Gastrocnemius medialis (tissue), 4 donors: ENCODE measurements at regions not wholly inside any gene's neighbourhood (a gene's known extent, or its start where the extent isn't known, plus 50 kb on each side); places are given as distances from the start of the nearest gene placed in this dataset.

Experiments used
- ATAC-seq, 2 donors: fragments of 150-250 bp; one replicate each; pipeline ENCODE4 v1.9.1; 2016
- DNase-seq, 2 donors: peaks; one replicate each; pipeline ENCODE4 v3.0.0-alpha.2; 2019
- H3K27ac ChIP-seq, 4 donors: fragments of 200-600 bp; sonication (generic); 1 replicate in 1 of 4; 2 replicates in 3 of 4; pipeline ENCODE4 v1.5.1; 2016 to 2018; ENCODE audit warnings: mild to moderate bottlenecking in 2 of 4, moderate library complexity in 1 of 4
- H3K27me3 ChIP-seq, 3 donors: fragments of 200-600 bp; sonication (generic) in 2 of 3; 1 replicate in 1 of 3; 2 replicates in 2 of 3; pipeline versions ENCODE4 v1.5.1 to v1.6.0; 2016 to 2019; ENCODE audit warnings: mild to moderate bottlenecking in 1 of 3, moderate library complexity in 1 of 3
- H3K36me3 ChIP-seq, 2 donors: fragments of 200-600 bp; sonication (generic) in 1 of 2; one replicate each; pipeline ENCODE4 v1.5.1; 2017 to 2018
- H3K4me1 ChIP-seq, 2 donors: fragments of 200-600 bp; sonication (generic) in 1 of 2; one replicate each; pipeline ENCODE4 v1.5.1; 2016 to 2017; ENCODE audit warnings: mild to moderate bottlenecking in 2 of 2
- H3K4me3 ChIP-seq, 4 donors: fragments of 200-600 bp; sonication (generic) in 3 of 4; 1 replicate in 1 of 4; 2 replicates in 3 of 4; pipeline ENCODE4 v1.5.1; 2016 to 2019; ENCODE audit warnings: mild to moderate bottlenecking in 2 of 4
- H3K9me3 ChIP-seq, 3 donors: fragments of 200-600 bp; sonication (generic) in 2 of 3; 1 replicate in 1 of 3; 2 replicates in 2 of 3; pipeline ENCODE4 v1.5.1; 2016 to 2019
- CTCF ChIP-seq, 5 experiments: fragments of 450-650 bp in 3 of 5; fragments of 200-600 bp in 2 of 5; sonication (generic) in 2 of 5; IDR thresholded peaks in 4 of 5; conservative IDR thresholded peaks in 1 of 5; 1 replicate in 4 of 5; 2 replicates in 1 of 5; pipeline ENCODE4 v1.5.1; 2016 to 2019; ENCODE audit warnings: antibody characterized with exemption in 5 of 5, mild to moderate bottlenecking in 3 of 5, moderate library complexity in 3 of 5
- POLR2A ChIP-seq, 2 donors: fragments of 450-650 bp; IDR thresholded peaks; one replicate each; pipeline ENCODE4 v1.6.1; 2017; ENCODE audit warnings: antibody characterized with exemption in 2 of 2, mild to moderate bottlenecking in 2 of 2, moderate library complexity in 2 of 2
- in situ Hi-C, 4 donors: fragments of 200-750 bp; cut with MboI; loops; one replicate each; pipeline versions ENCODE4 v1.15.0 to v1.8.0; 2017; ENCODE audit warnings: low sequenced_read_pairs in 4 of 4
- intact Hi-C: fragments of 100-400 bp; cut with DNase I; formaldehyde crosslinking; loops from one replicate; pipeline ENCODE4 v1.15.1; 2023; ENCODE audit warnings: low total_unique reads

GRCh38 chr10:111515706-111516105 lies 438.9 kb downstream of the ADRA2A start:
- TF ChIP-seq CTCF (IDR thresholded peaks at IDR 0.05 in 4 of 5, conservative IDR thresholded peaks at IDR 0.05 in 1 of 5) (no peak), POLR2A (IDR thresholded peaks at IDR 0.05) (no peak)
- H3K4me1 ChIP-seq = no peaks in the 10 kb centered on the region
- no peaks in the 10 kb centered on the region for H3K9me3 ChIP-seq
- in situ Hi-C loops (no loop called here), intact Hi-C loops (no loop called here)
- no peak overlapping the region for H3K27ac ChIP-seq
- no peak for ATAC-seq
- no peak overlapping the region for H3K4me3 ChIP-seq
- H3K27me3 ChIP-seq = no peaks in the 10 kb centered on the region
- no peak for DNase-seq
- H3K36me3 ChIP-seq = no peaks in the 10 kb centered on the region

- intact Hi-C loops = no loop called here
- no peak overlapping the region for H3K4me3 ChIP-seq
- no peaks in the 10 kb centered on the region for H3K36me3 ChIP-seq
- in situ Hi-C loops = no loop called here
- TF ChIP-seq POLR2A (IDR thresholded peaks at IDR 0.05) = no peak
- H3K27ac ChIP-seq = no peak overlapping the region
- ATAC-seq (no peak), DNase-seq (no peak)
- H3K4me1 ChIP-seq = no peaks in the 10 kb centered on the region
- no peaks in the 10 kb centered on the region for H3K9me3 ChIP-seq
- no peaks in the 10 kb centered on the region for H3K27me3 ChIP-seq
Measured at GRCh38 chr10:111516144-111516543, 439.3 kb downstream of the ADRA2A start.

GRCh38 chr10:111522141-111522540 lies 445.3 kb downstream of the ADRA2A start:
- intact Hi-C loops (no loop called here), in situ Hi-C loops (no loop called here)
- H3K27me3 ChIP-seq = no peaks in the 10 kb centered on the region
- DNase-seq (no peak), ATAC-seq (no peak)
- no peak overlapping the region for H3K4me3 ChIP-seq
- H3K27ac ChIP-seq = no peak overlapping the region
- no peaks in the 10 kb centered on the region for H3K4me1 ChIP-seq
- TF ChIP-seq POLR2A (IDR thresholded peaks at IDR 0.05) (no peak), CTCF (IDR thresholded peaks at IDR 0.05 in 4 of 5, conservative IDR thresholded peaks at IDR 0.05 in 1 of 5) (no peak)
- no peaks in the 10 kb centered on the region for H3K9me3 ChIP-seq
- H3K36me3 ChIP-seq = no peaks in the 10 kb centered on the region

- no peaks in the 10 kb centered on the region for H3K9me3 ChIP-seq
- no peak for TF ChIP-seq CTCF (IDR thresholded peaks at IDR 0.05 in 4 of 5, conservative IDR thresholded peaks at IDR 0.05 in 1 of 5)
- no peak for TF ChIP-seq POLR2A (IDR thresholded peaks at IDR 0.05)
- no peaks in the 10 kb centered on the region for H3K4me1 ChIP-seq
- intact Hi-C loops = no loop called here
- in situ Hi-C loops = no loop called here
- no peaks in the 10 kb centered on the region for H3K27me3 ChIP-seq
- H3K36me3 ChIP-seq = no peaks in the 10 kb centered on the region
- H3K27ac ChIP-seq = no peak overlapping the region
- ATAC-seq (no peak), DNase-seq (no peak)
- H3K4me3 ChIP-seq = no peak overlapping the region
Measured at GRCh38 chr10:111522551-111522950, 445.7 kb downstream of the ADRA2A start.

GRCh38 chr10:111523016-111523415 lies 446.2 kb downstream of the ADRA2A start:
- intact Hi-C loops (no loop called here), in situ Hi-C loops (no loop called here)
- DNase-seq (no peak), ATAC-seq (no peak)
- Histone ChIP-seq H3K4me1 (no peaks in the 10 kb centered on the region), H3K4me3 (no peak overlapping the region), H3K27ac (no peak overlapping the region), H3K9me3 (no peaks in the 10 kb centered on the region), H3K27me3 (no peaks in the 10 kb centered on the region), H3K36me3 (no peaks in the 10 kb centered on the region)
- TF ChIP-seq CTCF (IDR thresholded peaks at IDR 0.05 in 4 of 5, conservative IDR thresholded peaks at IDR 0.05 in 1 of 5) = no peak
- TF ChIP-seq POLR2A (IDR thresholded peaks at IDR 0.05) = no peak
